ENCODE measurements at regions not wholly inside any gene's neighbourhood (a gene's known extent, or its start where the extent isn't known, plus 50 kb on each side); places are given as distances from the start of the nearest gene placed in this dataset.

GRCh38 chr6:105800871-105801270 is 285.3 kb upstream of the PRDM1 start:
- no peak overlapping the region for H3K4me3 ChIP-seq
- H3K4me1 ChIP-seq (ENCODE audit: control insufficient read depth in 5 of 5, insufficient read depth in 5 of 5, low read length in 5 of 5): peaks cover 0 to 24% (median 6%) of the 10 kb centered on the region in 5 donors
- H3K9ac ChIP-seq (ENCODE audit: insufficient read depth in 1 of 2, low read length in 2 of 2): no peak overlapping the region
- peaks cover 0 to 7% (median 3%) of the 10 kb centered on the region in 3 donors for H3K27me3 ChIP-seq (ENCODE audit: control insufficient read depth in 3 of 3, insufficient read depth in 3 of 3, low read length in 2 of 3)
- no peaks in the 10 kb centered on the region for H3K36me3 ChIP-seq (ENCODE audit: control insufficient read depth in 4 of 4, insufficient read depth in 4 of 4, low read length in 4 of 4)
- no peak for ATAC-seq (ENCODE audit: insufficient read depth, low FRiP score)
- WGBS, 2 donors: 78 to 85% methylated on average over 2 of the region's 2 CpGs
- no peak overlapping the region for H3K27ac ChIP-seq (ENCODE audit: low read depth in 1 of 2, low read length in 1 of 2)
- no peak for DNase-seq
- TF ChIP-seq, protein P1, sequence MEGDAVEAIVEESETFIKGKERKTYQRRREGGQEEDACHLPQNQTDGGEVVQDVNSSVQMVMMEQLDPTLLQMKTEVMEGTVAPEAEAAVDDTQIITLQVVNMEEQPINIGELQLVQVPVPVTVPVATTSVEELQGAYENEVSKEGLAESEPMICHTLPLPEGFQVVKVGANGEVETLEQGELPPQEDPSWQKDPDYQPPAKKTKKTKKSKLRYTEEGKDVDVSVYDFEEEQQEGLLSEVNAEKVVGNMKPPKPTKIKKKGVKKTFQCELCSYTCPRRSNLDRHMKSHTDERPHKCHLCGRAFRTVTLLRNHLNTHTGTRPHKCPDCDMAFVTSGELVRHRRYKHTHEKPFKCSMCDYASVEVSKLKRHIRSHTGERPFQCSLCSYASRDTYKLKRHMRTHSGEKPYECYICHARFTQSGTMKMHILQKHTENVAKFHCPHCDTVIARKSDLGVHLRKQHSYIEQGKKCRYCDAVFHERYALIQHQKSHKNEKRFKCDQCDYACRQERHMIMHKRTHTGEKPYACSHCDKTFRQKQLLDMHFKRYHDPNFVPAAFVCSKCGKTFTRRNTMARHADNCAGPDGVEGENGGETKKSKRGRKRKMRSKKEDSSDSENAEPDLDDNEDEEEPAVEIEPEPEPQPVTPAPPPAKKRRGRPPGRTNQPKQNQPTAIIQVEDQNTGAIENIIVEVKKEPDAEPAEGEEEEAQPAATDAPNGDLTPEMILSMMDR (IDR thresholded peaks at IDR 0.05; ENCODE audit: control extremely low read depth, extremely low read depth): no peak
- peaks cover 0 to 2% (median 0%) of the 10 kb centered on the region in 4 donors for H3K9me3 ChIP-seq (ENCODE audit: control insufficient read depth in 4 of 4, insufficient read depth in 3 of 4, low read length in 3 of 4)

DNA sequence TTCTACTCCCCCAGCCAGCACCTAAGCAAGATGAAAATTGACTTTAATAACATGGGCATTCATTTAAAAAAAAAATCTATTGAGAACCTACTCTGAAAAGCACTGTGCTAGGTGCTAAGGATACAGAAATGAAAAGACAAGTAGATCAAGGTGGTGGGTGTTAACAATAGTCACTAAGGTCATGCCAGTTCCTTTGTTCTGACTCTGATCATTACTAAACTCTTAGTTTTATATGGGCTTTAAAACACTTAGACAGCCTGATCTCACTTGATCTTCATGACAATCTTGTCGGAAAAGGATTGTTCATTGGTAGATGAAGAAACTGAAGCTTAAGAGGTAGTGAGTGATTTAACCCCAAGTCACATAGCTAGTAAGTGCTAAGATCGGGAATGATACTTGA is 285.7 kb upstream of the PRDM1 start:
- DNase-seq: no peak
- H3K4me3 ChIP-seq: no peak overlapping the region
- no peak for ATAC-seq (ENCODE audit: insufficient read depth, low FRiP score)
- peaks cover 0 to 2% (median 0%) of the 10 kb centered on the region in 4 donors for H3K9me3 ChIP-seq (ENCODE audit: control insufficient read depth in 4 of 4, insufficient read depth in 3 of 4, low read length in 3 of 4)
- TF ChIP-seq, protein P1 (IDR thresholded peaks at IDR 0.05; ENCODE audit: control extremely low read depth, extremely low read depth): no peak
- H3K4me1 ChIP-seq (ENCODE audit: control insufficient read depth in 5 of 5, insufficient read depth in 5 of 5, low read length in 5 of 5): peaks cover 0 to 24% (median 6%) of the 10 kb centered on the region in 5 donors
- H3K27me3 ChIP-seq (ENCODE audit: control insufficient read depth in 3 of 3, insufficient read depth in 3 of 3, low read length in 2 of 3): peaks cover 0 to 11% (median 3%) of the 10 kb centered on the region in 3 donors
- WGBS, 2 donors: 94 to 100% methylated on average over 2 of the region's 2 CpGs
- no peak overlapping the region for H3K9ac ChIP-seq (ENCODE audit: insufficient read depth in 1 of 2, low read length in 2 of 2)
- H3K36me3 ChIP-seq (ENCODE audit: control insufficient read depth in 4 of 4, insufficient read depth in 4 of 4, low read length in 4 of 4): no peaks in the 10 kb centered on the region
- H3K27ac ChIP-seq (ENCODE audit: low read depth in 1 of 2, low read length in 1 of 2): no peak overlapping the region

- TF ChIP-seq, protein P1 (IDR thresholded peaks at IDR 0.05; ENCODE audit: control extremely low read depth, extremely low read depth): no peak
- no peak overlapping the region for H3K4me3 ChIP-seq
- WGBS, 2 donors: 19 to 32% methylated on average over 2 of the region's 2 CpGs
- ATAC-seq (ENCODE audit: insufficient read depth, low FRiP score): no peak
- H3K27me3 ChIP-seq (ENCODE audit: control insufficient read depth in 3 of 3, insufficient read depth in 3 of 3, low read length in 2 of 3): peaks cover 0 to 12% (median 3%) of the 10 kb centered on the region in 3 donors
- H3K9ac ChIP-seq (ENCODE audit: insufficient read depth in 1 of 2, low read length in 2 of 2): no peak overlapping the region
- no peak overlapping the region for H3K27ac ChIP-seq (ENCODE audit: low read depth in 1 of 2, low read length in 1 of 2)
- no peaks in the 10 kb centered on the region for H3K36me3 ChIP-seq (ENCODE audit: control insufficient read depth in 4 of 4, insufficient read depth in 4 of 4, low read length in 4 of 4)
- H3K4me1 ChIP-seq (ENCODE audit: control insufficient read depth in 5 of 5, insufficient read depth in 5 of 5, low read length in 5 of 5): peaks cover 0 to 24% (median 9%) of the 10 kb centered on the region in 5 donors
- peak in 2 of 3 donors; percentile 36 to 76 for DNase-seq
- peaks cover 0 to 2% (median 0%) of the 10 kb centered on the region in 4 donors for H3K9me3 ChIP-seq (ENCODE audit: control insufficient read depth in 4 of 4, insufficient read depth in 3 of 4, low read length in 3 of 4)
These were observed 287.1 kb upstream of the PRDM1 start for GRCh38 chr6:105799056-105799455.

- 55 to 69% methylated on average over 4 of the region's 4 CpGs for WGBS, 2 donors
- ATAC-seq (ENCODE audit: insufficient read depth, low FRiP score) (no peak), DNase-seq (peak in 2 of 3 donors; percentile 69 to 88)
- Histone ChIP-seq H3K4me3 (no peak overlapping the region), H3K27me3 (ENCODE audit: control insufficient read depth in 3 of 3, insufficient read depth in 3 of 3, low read length in 2 of 3) (peaks cover 0 to 9% (median 0%) of the 10 kb centered on the region in 3 donors), H3K9me3 (ENCODE audit: control insufficient read depth in 4 of 4, insufficient read depth in 3 of 4, low read length in 3 of 4) (peaks cover 0 to 2% (median 0%) of the 10 kb centered on the region in 4 donors), H3K27ac (ENCODE audit: low read depth in 1 of 2, low read length in 1 of 2) (no peak overlapping the region), H3K9ac (ENCODE audit: insufficient read depth in 1 of 2, low read length in 2 of 2) (peak overlapping the region in 1 of 2 donors; percentile 59), H3K36me3 (ENCODE audit: control insufficient read depth in 4 of 4, insufficient read depth in 4 of 4, low read length in 4 of 4) (no peaks in the 10 kb centered on the region), H3K4me1 (ENCODE audit: control insufficient read depth in 5 of 5, insufficient read depth in 5 of 5, low read length in 5 of 5) (peaks cover 0 to 24% (median 9%) of the 10 kb centered on the region in 5 donors)
- TF ChIP-seq, protein P1 (IDR thresholded peaks at IDR 0.05; ENCODE audit: control extremely low read depth, extremely low read depth): no peak
These were observed 288.1 kb upstream of the PRDM1 start for GRCh38 chr6:105797983-105798453.
